Karpas-422 (cell line): ENCODE measurements at regions not wholly inside any gene's neighbourhood (a gene's known extent, or its start where the extent isn't known, plus 50 kb on each side); places are given as distances from the start of the nearest gene placed in this dataset.
"Not testable (repeated sequence)": the region's sequence is repeated elsewhere in the genome, so short reads cannot be mapped to it uniquely, and the experiment has no call there.

ENCODE experiments used
- DNase-seq: peaks from one replicate; pipeline ENCODE4 v3.0.0-alpha.2; 2015
- H2AFZ ChIP-seq: fragments of 200-600 bp; sonication (generic); 2 replicates; pipeline ENCODE4 v1.6.1; 2014; ENCODE audit warnings: antibody characterized with exemption, low read length, mixed read lengths
- H3K27ac ChIP-seq: fragments of 200-600 bp; sonication (generic); 2 replicates; pipeline ENCODE4 v1.5.1; 2014; ENCODE audit warnings: mild to moderate bottlenecking, low read length, moderate library complexity
- H3K27me3 ChIP-seq: fragments of 200-600 bp; sonication (generic); 2 replicates; pipeline ENCODE4 v1.6.1; 2014; ENCODE audit warnings: low read length, mixed read lengths
- H3K36me3 ChIP-seq: fragments of 200-600 bp; sonication (generic); 2 replicates; pipeline ENCODE4 v1.6.1; 2014; ENCODE audit warnings: low read length, mixed read lengths; ENCODE audit not compliant: insufficient read depth
- H3K4me1 ChIP-seq: fragments of 200-600 bp; sonication (generic); 2 replicates; pipeline ENCODE4 v1.6.1; 2014; ENCODE audit warnings: mild to moderate bottlenecking, low read length, mixed read lengths
- H3K4me2 ChIP-seq: fragments of 200-600 bp; sonication (generic); 2 replicates; pipeline ENCODE4 v1.6.1; 2014; ENCODE audit warnings: low read length, low read depth, mild to moderate bottlenecking; ENCODE audit not compliant: poor library complexity, severe bottlenecking
- H3K4me3 ChIP-seq: fragments of 200-600 bp; sonication (generic); 2 replicates; pipeline ENCODE4 v1.5.1; 2014; ENCODE audit warnings: mild to moderate bottlenecking, antibody characterized with exemption, low read length, mixed read lengths
- H3K79me2 ChIP-seq: fragments of 200-600 bp; sonication (generic); 2 replicates; pipeline ENCODE4 v1.6.1; 2014; ENCODE audit warnings: mild to moderate bottlenecking, low read length, mixed read lengths
- H3K9ac ChIP-seq: fragments of 200-600 bp; sonication (generic); 2 replicates; pipeline ENCODE4 v1.6.0; 2014; ENCODE audit warnings: low read length
- H3K9me2 ChIP-seq: fragments of 200-600 bp; sonication (generic), shearing (Covaris generic); replicated peaks from 2 replicates; pipeline ENCODE4 v1.6.0; 2014; ENCODE audit warnings: mild to moderate bottlenecking, low read length, moderate library complexity; ENCODE audit not compliant: insufficient read depth
- H3K9me3 ChIP-seq: fragments of 300-700, 200-600 bp; sonication (generic); 2 replicates; pipeline ENCODE4 v1.6.1; 2014; ENCODE audit warnings: low read length, mixed read lengths
- H4K20me1 ChIP-seq: fragments of 200-600 bp; sonication (generic); 2 replicates; pipeline ENCODE4 v1.6.1; 2014; ENCODE audit warnings: mild to moderate bottlenecking, antibody characterized with exemption, low read length, low read depth; ENCODE audit not compliant: insufficient read depth

GRCh38 chr2:138250843-138251320, 250.7 kb upstream of the SPOPL start:
- H3K9ac ChIP-seq, H3K79me2 ChIP-seq, H3K4me1 ChIP-seq, H3K9me2 ChIP-seq, H3K4me3 ChIP-seq, DNase-seq, H3K36me3 ChIP-seq, H2AFZ ChIP-seq, H4K20me1 ChIP-seq, H3K27ac ChIP-seq, H3K4me2 ChIP-seq, H3K27me3 ChIP-seq, H3K9me3 ChIP-seq: not testable (repeated sequence)

DNA sequence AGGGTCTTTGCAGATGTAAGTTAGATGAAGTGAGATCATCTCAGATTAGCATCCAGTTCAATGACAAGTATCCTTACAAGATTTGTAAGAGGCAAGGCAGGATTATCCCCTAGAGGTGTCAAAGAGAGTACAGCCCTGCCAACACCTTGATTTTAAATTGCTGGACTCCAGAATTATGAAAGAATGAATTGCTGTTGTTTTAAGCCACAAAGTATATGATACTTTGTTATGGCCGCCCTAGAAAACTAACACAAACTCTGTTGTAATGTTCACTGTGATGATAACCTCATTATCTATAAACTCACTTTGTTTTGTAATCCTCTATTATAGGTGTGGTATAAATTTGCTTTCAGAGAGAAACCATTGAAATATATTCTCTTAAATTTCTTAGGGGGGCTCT, 249.0 kb upstream of the SPOPL start:
- no peaks in the 10 kb centered on the region for H3K36me3 ChIP-seq
- no peaks in the 10 kb centered on the region for H4K20me1 ChIP-seq
- no peaks in the 10 kb centered on the region for H3K9me3 ChIP-seq
- H3K4me1 ChIP-seq: no peaks in the 10 kb centered on the region
- H3K4me3 ChIP-seq: no peak overlapping the region
- no peak overlapping the region for H3K9ac ChIP-seq
- no peaks in the 10 kb centered on the region for H3K27me3 ChIP-seq
- H3K27ac ChIP-seq: no peak overlapping the region
- no peaks in the 10 kb centered on the region for H3K79me2 ChIP-seq
- H2AFZ ChIP-seq: no peak overlapping the region
- no peak for DNase-seq
- no peak overlapping the region for H3K4me2 ChIP-seq
- no peaks in the 10 kb centered on the region for H3K9me2 ChIP-seq

- no peaks in the 10 kb centered on the region for H3K79me2 ChIP-seq
- H3K4me1 ChIP-seq: no peaks in the 10 kb centered on the region
- H3K9ac ChIP-seq: no peak overlapping the region
- H3K27ac ChIP-seq: no peak overlapping the region
- H3K36me3 ChIP-seq: no peaks in the 10 kb centered on the region
- no peaks in the 10 kb centered on the region for H3K9me3 ChIP-seq
- H4K20me1 ChIP-seq: no peaks in the 10 kb centered on the region
- H2AFZ ChIP-seq: no peak overlapping the region
- no peak for DNase-seq
- H3K4me2 ChIP-seq: no peak overlapping the region
- H3K27me3 ChIP-seq: no peaks in the 10 kb centered on the region
- H3K9me2 ChIP-seq: no peaks in the 10 kb centered on the region
- no peak overlapping the region for H3K4me3 ChIP-seq
Observed at GRCh38 chr2:138255670-138256069, 245.9 kb upstream of the SPOPL start.

- no peak for DNase-seq
- Histone ChIP-seq H4K20me1 (no peaks in the 10 kb centered on the region), H3K4me1 (no peaks in the 10 kb centered on the region), H2AFZ (no peak overlapping the region), H3K27me3 (no peaks in the 10 kb centered on the region), H3K36me3 (no peaks in the 10 kb centered on the region), H3K9ac (no peak overlapping the region), H3K79me2 (no peaks in the 10 kb centered on the region), H3K4me2 (no peak overlapping the region), H3K9me2 (no peaks in the 10 kb centered on the region), H3K4me3 (no peak overlapping the region), H3K9me3 (no peaks in the 10 kb centered on the region), H3K27ac (no peak overlapping the region)
Observed at GRCh38 chr2:138267161-138267901, 234.2 kb upstream of the SPOPL start.

DNA sequence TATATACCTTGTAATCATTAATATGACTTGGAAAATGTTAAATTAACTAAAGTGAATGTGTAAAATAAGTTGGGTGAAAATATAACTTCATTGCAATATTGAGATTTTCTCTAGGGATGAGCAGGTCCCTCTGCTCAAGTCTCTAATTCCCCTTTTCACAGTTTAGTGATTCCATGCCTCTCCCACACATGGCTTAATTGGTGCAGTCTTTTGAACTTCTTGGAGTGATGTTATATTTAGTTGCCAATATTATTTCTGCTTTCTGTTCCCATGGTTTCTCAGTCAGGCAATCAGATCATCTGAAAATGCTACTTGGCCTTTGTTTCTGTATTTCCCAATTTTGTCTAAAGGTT, 233.7 kb upstream of the SPOPL start:
- no peaks in the 10 kb centered on the region for H3K9me2 ChIP-seq
- H4K20me1 ChIP-seq: no peaks in the 10 kb centered on the region
- H3K4me1 ChIP-seq: no peaks in the 10 kb centered on the region
- no peaks in the 10 kb centered on the region for H3K79me2 ChIP-seq
- H3K36me3 ChIP-seq: no peaks in the 10 kb centered on the region
- H3K9me3 ChIP-seq: no peaks in the 10 kb centered on the region
- no peak overlapping the region for H3K9ac ChIP-seq
- no peak for DNase-seq
- no peak overlapping the region for H3K4me3 ChIP-seq
- no peak overlapping the region for H2AFZ ChIP-seq
- H3K4me2 ChIP-seq: no peak overlapping the region
- H3K27ac ChIP-seq: no peak overlapping the region
- no peaks in the 10 kb centered on the region for H3K27me3 ChIP-seq

- Histone ChIP-seq H3K27ac (no peak overlapping the region), H3K4me3 (no peak overlapping the region), H3K9ac (no peak overlapping the region), H3K9me2 (no peaks in the 10 kb centered on the region), H3K4me2 (no peak overlapping the region), H3K27me3 (no peaks in the 10 kb centered on the region), H4K20me1 (no peaks in the 10 kb centered on the region), H2AFZ (no peak overlapping the region), H3K79me2 (no peaks in the 10 kb centered on the region), H3K9me3 (no peaks in the 10 kb centered on the region), H3K4me1 (no peaks in the 10 kb centered on the region), H3K36me3 (no peaks in the 10 kb centered on the region)
- DNase-seq: no peak
Observed at GRCh38 chr2:138269765-138270164, 231.8 kb upstream of the SPOPL start.

- H3K4me2 ChIP-seq: no peak overlapping the region
- no peaks in the 10 kb centered on the region for H3K9me2 ChIP-seq
- no peaks in the 10 kb centered on the region for H3K79me2 ChIP-seq
- no peak overlapping the region for H2AFZ ChIP-seq
- no peak overlapping the region for H3K9ac ChIP-seq
- no peak overlapping the region for H3K4me3 ChIP-seq
- H3K9me3 ChIP-seq: no peaks in the 10 kb centered on the region
- H3K27me3 ChIP-seq: no peaks in the 10 kb centered on the region
- no peaks in the 10 kb centered on the region for H3K36me3 ChIP-seq
- H3K27ac ChIP-seq: no peak overlapping the region
- no peaks in the 10 kb centered on the region for H4K20me1 ChIP-seq
- H3K4me1 ChIP-seq: no peaks in the 10 kb centered on the region
- DNase-seq: no peak
Observed at GRCh38 chr2:138271467-138271866, 230.1 kb upstream of the SPOPL start.

DNA sequence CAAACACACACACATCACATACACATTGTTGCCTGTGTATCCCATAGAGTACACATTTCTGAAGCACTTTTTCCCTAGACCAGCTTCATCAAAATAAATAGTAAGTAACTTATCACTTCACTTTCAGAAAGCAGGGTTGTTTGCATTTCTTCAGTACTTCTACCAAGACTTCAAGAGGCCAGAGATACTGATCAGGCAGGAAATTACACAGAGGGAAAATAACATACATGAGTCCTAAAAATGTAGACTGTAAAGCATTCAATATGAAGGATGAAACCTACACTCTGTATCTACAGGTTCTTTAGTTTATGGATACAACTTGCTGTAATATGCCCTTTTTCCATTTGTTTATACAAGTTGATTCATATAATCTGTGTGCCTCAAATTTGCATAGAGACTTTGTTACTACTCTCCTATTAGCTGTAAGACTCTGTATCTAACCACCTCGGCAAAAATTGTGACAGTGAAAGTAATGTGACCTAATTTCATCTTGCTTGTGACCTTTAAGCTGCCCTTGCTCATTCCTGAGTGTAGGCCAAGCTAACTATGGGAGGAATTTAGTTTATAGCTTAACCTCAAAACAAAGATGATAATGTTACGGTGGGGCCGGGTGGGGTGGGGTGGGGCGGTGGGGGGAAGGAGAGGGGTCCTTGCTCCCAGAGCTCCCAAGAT, 228.9 kb upstream of the SPOPL start:
- H3K4me2 ChIP-seq: no peak overlapping the region
- H3K79me2 ChIP-seq: no peaks in the 10 kb centered on the region
- no peaks in the 10 kb centered on the region for H3K9me2 ChIP-seq
- H3K9ac ChIP-seq: no peak overlapping the region
- no peak overlapping the region for H3K4me3 ChIP-seq
- DNase-seq: no peak
- no peaks in the 10 kb centered on the region for H3K36me3 ChIP-seq
- no peaks in the 10 kb centered on the region for H3K27me3 ChIP-seq
- H3K4me1 ChIP-seq: no peaks in the 10 kb centered on the region
- H4K20me1 ChIP-seq: no peaks in the 10 kb centered on the region
- H2AFZ ChIP-seq: no peak overlapping the region
- no peak overlapping the region for H3K27ac ChIP-seq
- no peaks in the 10 kb centered on the region for H3K9me3 ChIP-seq
